NOMO-1 treated with DMSO at 0.1 percent for 48 hours (cell line): ENCODE measurements at regions not wholly inside any gene's neighbourhood (a gene's known extent, or its start where the extent isn't known, plus 50 kb on each side); places are given as distances from the start of the nearest gene placed in this dataset.
"Not testable (repeated sequence)": the region's sequence is repeated elsewhere in the genome, so short reads cannot be mapped to it uniquely, and the experiment has no call there.

ENCODE experiments used
- DNase-seq: peaks from one replicate; lab custom pipeline; 2025; ENCODE audit not compliant: unreplicated experiment; lab: John Stamatoyannopoulos, UW

- DNase-seq: no peak
Observed at GRCh38 chr5:51802551-51803184, 419.4 kb downstream of the ISL1 start.

DNA sequence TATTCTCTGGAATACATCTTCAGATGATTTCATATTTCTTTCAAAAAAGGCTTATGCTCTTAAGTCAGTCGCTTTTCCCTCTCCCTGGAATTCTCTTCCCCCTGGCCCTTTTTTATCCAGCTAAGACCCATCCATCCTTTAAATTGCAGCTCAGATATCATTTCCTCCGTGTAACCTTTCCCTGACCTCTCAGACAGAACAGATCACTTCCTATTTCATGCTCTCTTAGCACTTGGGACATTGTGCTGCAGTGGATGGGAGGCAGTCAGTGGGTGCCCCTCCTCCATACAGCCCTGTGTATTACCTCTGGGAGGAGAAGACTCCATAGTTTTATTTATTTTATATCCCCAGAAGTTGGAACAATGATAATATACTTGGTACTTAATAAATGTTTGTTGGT is 423.4 kb downstream of the ISL1 start:
- DNase-seq: no peak

GRCh38 chr5:51810592-51810991 is 427.3 kb downstream of the ISL1 start:
- DNase-seq: no peak

GRCh38 chr5:51811883-51812471 is 428.7 kb downstream of the ISL1 start:
- DNase-seq: no peak

DNA sequence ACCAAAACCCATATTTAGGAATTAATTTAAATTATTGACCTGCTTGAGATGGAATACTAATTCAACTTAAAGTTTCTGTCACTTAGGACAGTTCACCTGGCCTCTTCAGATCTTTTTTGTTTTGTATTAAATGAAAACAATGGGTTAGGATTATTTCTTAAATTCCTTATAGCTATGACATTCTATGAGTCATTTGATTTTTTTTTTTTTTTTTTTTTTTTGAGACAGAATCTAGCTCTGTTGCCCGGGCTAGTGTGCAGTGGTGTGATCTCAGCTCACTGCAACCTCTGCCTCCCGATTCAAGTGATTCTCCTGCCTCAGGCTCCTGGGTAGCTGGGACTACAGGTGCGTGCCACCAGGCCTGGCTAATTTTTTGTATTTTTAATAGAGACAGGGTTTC is 431.6 kb downstream of the ISL1 start:
- DNase-seq: not testable (repeated sequence)

DNA sequence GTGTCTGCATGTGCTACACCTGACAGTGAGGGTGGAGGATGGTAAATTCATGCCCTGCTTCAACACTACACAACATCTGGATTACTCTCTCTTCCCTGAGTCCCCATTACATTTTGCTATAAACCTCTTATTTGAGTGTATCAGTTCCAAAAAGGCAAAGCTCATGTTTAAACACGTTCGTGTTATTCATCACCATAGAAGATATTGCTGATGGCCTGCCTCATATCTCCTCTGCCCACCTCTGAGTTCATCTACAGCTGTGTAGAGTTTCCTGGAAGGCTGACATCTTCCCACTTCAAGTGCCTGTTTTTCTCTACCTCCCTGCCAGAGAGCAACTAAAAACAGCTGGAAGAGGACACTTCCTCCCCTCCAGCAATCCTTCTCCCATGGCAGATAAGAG is 433.2 kb downstream of the ISL1 start:
- no peak for DNase-seq

- no peak for DNase-seq
Observed at GRCh38 chr5:51821697-51822096, 438.4 kb downstream of the ISL1 start.

DNA sequence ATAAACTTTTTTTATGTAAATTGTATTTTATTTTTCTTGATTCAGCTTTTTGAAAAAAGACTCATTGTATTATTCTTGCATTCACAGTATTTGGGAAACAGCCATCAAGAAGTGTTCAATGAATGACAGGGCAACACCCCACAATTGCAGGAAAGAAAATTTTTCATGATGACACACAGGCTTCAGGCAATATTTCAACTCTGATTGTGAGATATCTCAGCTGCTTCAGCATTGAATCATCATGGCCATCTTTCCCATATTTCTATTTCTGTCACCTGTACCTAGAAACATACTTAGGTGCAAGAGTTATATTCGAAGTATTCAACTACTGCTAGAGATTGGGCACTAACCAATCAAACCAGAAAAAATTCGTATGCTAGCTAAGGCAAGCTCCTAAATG is 446.0 kb downstream of the ISL1 start:
- DNase-seq: no peak

DNA sequence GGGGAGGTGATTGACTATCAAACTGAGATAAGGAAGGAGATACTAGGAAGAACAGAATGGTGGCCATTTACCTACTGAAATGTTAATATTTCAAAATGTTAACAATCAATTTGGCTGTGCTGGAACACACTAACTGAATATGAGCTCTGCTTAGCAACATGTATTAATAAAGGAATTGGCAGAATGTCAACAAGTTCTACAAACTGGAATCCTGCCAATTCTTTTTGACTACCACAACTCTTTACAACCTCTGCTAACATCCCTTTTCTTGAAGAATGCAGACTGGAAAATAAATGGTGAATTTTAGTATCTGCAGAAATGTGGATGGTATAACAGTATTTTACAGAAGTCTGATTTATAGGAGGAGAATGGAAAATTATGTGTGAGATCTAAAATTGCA is 446.4 kb downstream of the ISL1 start:
- DNase-seq: no peak

GRCh38 chr5:51832934-51833470 is 449.8 kb downstream of the ISL1 start:
- DNase-seq: no peak

DNA sequence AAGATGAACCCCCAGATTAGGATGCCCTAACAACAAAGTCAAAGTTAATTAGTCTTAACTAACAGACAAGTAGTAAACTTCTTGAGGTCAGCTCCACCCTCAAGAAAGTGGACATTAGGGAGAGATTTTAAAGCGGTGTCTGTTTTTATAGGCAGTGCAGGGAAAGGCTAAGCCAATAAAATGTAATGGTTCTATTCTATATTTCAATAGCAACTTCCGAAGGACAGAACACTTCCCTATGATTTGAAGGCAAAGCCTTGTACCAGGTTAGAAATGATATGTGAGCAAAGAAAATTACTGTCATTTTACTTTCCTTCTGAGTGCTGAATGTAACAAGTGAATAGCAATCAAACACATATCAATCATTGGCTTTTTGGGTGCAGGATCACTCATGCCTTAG is 455.2 kb downstream of the ISL1 start:
- no peak for DNase-seq

DNA sequence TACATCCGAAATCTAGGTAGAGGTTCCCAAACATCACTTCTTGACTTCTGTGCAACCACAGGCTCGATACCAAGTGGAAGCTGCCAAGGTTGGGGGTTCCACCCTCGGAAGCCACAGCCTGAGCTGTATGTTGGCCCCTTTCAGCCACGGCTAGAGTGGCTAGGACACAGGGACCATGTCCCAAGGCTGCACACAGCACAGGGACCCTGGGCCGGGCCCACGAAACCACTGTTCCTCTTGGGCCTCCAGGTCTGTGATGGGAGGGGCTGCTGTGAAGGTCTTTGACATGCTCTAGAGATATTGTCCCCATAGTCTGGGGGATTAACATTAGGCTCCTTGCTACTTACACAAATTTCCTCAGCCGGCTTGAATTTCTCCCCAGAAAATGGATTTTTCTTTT is 460.6 kb downstream of the ISL1 start:
- no peak for DNase-seq

DNA sequence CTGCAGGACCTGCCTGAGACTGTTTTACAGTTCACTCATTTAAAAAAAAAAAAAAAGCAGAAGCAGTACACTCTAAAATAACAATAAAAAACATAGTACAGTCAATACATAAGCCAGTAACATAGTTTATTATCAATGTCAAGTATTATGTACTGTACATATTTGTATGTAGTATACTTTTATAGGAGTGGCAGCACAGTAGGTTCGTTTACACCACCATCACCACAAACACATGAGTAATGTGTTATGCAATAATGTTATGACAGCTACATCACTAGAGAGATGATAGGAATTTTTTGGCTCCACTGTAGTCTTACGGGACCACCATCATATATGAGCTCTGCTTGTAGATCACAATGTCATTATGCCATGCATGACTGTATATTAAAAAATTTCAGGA is 462.8 kb downstream of the ISL1 start:
- DNase-seq: no peak

DNA sequence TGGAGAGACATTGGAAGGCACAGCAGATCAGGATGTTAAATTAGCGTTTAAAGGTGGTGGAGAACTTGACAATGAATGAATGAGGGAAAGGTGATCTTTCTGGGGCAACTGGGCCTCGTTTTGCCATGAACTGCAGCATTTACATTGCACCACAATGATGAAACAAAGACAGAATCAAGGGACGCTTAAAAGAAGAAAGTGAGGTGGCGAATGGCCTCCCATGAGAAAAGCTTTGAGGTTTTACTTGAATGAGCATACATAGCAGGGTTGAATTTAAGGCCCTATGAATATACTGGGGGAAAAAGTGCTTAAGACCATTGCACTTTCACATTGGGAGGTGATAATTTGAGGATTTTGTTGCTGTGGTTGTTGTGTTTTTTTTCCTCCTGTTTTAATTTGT is 476.4 kb downstream of the ISL1 start:
- DNase-seq: no peak

GRCh38 chr5:51860532-51861018 is 477.3 kb downstream of the ISL1 start:
- DNase-seq: no peak

GRCh38 chr5:51872144-51872543 is 488.9 kb downstream of the ISL1 start:
- no peak for DNase-seq

DNA sequence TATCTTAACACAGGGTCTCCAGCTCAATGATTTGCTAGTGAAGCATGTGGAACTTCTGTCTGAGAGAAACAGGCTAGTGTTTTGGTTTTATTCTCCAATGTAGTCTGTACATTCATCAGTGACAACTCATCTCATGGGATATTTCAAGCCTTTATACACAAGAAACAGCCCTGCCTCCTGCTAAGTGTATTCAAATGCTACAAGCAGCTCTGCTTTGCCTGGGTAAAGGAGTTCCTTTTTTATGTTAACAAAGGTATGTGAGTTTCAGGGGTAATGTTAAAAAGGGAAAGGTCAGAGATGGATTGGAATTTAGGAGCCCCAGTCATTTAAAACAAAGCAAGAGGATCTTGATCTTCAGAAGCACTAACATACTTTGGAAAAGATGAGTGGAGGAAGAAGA is 498.7 kb downstream of the ISL1 start:
- DNase-seq: no peak

GRCh38 chr5:51882647-51883046 is 499.4 kb downstream of the ISL1 start:
- DNase-seq: no peak

GRCh38 chr5:51889703-51890102 is 506.5 kb downstream of the ISL1 start:
- DNase-seq: no peak

DNA sequence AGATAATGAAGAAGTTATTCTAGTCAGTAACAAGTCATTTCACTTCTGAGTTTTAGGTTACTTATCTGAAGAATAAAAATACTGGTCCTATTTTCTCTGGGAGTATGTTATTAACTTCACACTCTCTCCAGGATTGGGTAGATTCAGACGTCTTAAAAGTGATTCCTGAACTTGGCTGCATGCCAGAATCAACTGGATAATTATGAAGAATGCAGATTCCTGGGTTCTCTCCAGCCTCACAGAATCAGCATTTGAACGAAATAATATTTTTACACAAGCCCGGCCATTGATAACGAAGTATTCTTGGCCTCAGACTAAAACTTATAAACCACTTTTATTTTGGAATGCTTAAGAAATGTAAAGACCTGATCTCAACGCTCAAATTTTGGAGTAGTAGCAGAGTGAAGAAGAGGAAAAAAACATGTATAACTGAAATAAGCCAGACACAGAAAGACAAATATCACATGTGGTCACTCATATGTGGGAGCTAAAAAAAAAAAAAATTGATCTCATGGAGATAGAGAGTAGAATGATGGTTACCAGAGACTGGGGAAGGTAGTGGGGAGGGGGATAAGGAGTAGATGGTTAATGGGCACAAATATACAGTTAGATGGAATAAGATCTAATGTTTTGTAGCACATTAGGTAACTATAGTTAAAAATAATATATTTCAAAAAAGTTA is 507.3 kb downstream of the ISL1 start:
- DNase-seq: no peak

DNA sequence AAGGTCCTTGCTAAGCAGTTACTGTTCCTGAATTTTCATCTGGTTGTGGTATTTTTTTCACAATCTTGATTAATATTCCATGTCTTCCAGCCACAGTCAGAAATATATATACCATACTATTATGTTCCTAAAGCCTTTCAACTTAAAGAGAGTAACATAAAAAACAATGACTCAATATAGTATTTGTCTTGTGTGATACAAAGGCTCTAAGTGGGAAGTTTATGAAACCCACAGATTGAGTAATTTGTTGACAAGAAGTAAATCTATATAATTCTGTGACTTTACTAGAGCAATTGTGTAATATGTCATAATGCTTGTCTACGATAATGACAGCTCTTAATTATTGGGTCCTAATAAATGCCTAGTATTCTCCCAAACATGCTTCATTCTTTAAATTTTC is 509.4 kb downstream of the ISL1 start:
- no peak for DNase-seq

- DNase-seq: peak; percentile 13
Observed at GRCh38 chr5:51895834-51896233, 512.6 kb downstream of the ISL1 start.
